ENCODE measurements at regions not wholly inside any gene's neighbourhood (a gene's known extent, or its start where the extent isn't known, plus 50 kb on each side); places are given as distances from the start of the nearest gene placed in this dataset.
"Not testable (repeated sequence)": the region's sequence is repeated elsewhere in the genome, so short reads cannot be mapped to it uniquely, and the experiment has no call there.

- Histone ChIP-seq H3K4me3 (ENCODE audit: low read depth in 1 of 3, low read length in 3 of 3) (no peak overlapping the region), H3K9ac (ENCODE audit: low read depth in 1 of 2, low read length in 2 of 2) (no peak overlapping the region), H3K27ac (ENCODE audit: low read depth in 1 of 2, low read length in 2 of 2) (no peak overlapping the region), H3K4me1 (ENCODE audit: control insufficient read depth in 4 of 4, insufficient read depth in 4 of 4, low read length in 3 of 4) (no peaks in the 10 kb centered on the region), H3K27me3 (ENCODE audit: control insufficient read depth in 4 of 4, insufficient read depth in 4 of 4, low read length in 3 of 4) (no peaks in the 10 kb centered on the region), H3K9me3 (ENCODE audit: control insufficient read depth in 4 of 4, low read length in 3 of 4) (peaks cover 0 to 4% (median 0%) of the 10 kb centered on the region in 4 donors), H3K36me3 (ENCODE audit: control insufficient read depth in 4 of 4, insufficient read depth in 3 of 4, low read depth in 1 of 4, low read length in 3 of 4) (no peaks in the 10 kb centered on the region)
- TF ChIP-seq, protein P1, sequence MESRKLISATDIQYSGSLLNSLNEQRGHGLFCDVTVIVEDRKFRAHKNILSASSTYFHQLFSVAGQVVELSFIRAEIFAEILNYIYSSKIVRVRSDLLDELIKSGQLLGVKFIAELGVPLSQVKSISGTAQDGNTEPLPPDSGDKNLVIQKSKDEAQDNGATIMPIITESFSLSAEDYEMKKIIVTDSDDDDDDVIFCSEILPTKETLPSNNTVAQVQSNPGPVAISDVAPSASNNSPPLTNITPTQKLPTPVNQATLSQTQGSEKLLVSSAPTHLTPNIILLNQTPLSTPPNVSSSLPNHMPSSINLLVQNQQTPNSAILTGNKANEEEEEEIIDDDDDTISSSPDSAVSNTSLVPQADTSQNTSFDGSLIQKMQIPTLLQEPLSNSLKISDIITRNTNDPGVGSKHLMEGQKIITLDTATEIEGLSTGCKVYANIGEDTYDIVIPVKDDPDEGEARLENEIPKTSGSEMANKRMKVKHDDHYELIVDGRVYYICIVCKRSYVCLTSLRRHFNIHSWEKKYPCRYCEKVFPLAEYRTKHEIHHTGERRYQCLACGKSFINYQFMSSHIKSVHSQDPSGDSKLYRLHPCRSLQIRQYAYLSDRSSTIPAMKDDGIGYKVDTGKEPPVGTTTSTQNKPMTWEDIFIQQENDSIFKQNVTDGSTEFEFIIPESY (IDR thresholded peaks at IDR 0.05) = no peak
- no peak for TF ChIP-seq FOXA2 (IDR thresholded peaks at IDR 0.05)
- TF ChIP-seq, protein P2, sequence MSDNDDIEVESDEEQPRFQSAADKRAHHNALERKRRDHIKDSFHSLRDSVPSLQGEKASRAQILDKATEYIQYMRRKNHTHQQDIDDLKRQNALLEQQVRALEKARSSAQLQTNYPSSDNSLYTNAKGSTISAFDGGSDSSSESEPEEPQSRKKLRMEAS (IDR thresholded peaks at IDR 0.05) = no peak
- TF ChIP-seq EGR1 (IDR thresholded peaks at IDR 0.05; ENCODE audit: low read depth in 2 of 2) = no peak
- TF ChIP-seq GABPA (IDR thresholded peaks at IDR 0.05 in 1 of 2, conservative IDR thresholded peaks at IDR 0.05 in 1 of 2) = no peak
- no peak for TF ChIP-seq HNF4A (conservative IDR thresholded peaks at IDR 0.05)
- no peak for TF ChIP-seq HNF4G (IDR thresholded peaks at IDR 0.05)
- WGBS = 72% methylated on average over 1 of the region's 1 CpG
- DNase-seq (ENCODE audit: low spot score) = no peak
These were observed 1394.2 kb upstream of the ATXN8OS start for GRCh38 chr13:68713394-68713793.

DNA sequence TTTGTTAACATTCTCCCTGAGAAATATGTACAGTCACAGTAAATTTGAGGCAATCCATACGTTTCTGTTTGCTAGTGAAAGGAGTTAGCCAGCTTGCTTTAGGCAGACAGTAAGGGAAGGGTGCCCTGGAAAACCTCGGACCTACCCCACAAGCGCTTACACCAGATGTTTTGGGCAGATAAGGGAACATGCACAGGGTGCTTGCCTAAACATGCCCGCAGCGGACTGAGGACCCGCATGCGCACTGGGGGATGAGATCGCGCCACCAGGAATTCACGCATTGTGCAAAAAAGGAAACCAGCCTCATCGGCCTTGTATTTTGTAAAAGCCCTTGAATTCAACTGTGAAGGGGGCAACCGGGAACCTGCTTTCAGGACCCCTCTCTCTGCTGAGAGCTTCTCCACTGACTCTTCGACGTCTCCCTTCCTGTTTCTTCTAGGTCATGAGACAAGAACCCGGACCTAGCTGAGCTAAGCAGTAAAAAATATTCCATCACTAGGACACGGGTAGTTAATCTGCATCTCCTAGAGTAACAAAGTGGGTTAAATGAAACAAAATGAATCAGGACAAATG lies 1399.2 kb upstream of the ATXN8OS start:
- DNase-seq (ENCODE audit: low spot score) = no peak
- no peak overlapping the region for H3K9ac ChIP-seq (ENCODE audit: low read depth in 1 of 2, low read length in 2 of 2)
- TF ChIP-seq FOXA1 (IDR thresholded peaks at IDR 0.05) = no peak
- TF ChIP-seq, protein P3, sequence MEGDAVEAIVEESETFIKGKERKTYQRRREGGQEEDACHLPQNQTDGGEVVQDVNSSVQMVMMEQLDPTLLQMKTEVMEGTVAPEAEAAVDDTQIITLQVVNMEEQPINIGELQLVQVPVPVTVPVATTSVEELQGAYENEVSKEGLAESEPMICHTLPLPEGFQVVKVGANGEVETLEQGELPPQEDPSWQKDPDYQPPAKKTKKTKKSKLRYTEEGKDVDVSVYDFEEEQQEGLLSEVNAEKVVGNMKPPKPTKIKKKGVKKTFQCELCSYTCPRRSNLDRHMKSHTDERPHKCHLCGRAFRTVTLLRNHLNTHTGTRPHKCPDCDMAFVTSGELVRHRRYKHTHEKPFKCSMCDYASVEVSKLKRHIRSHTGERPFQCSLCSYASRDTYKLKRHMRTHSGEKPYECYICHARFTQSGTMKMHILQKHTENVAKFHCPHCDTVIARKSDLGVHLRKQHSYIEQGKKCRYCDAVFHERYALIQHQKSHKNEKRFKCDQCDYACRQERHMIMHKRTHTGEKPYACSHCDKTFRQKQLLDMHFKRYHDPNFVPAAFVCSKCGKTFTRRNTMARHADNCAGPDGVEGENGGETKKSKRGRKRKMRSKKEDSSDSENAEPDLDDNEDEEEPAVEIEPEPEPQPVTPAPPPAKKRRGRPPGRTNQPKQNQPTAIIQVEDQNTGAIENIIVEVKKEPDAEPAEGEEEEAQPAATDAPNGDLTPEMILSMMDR (IDR thresholded peaks at IDR 0.05; ENCODE audit: low read depth, low read length, missing input control) = no peak
- TF ChIP-seq HNF4G (IDR thresholded peaks at IDR 0.05) = no peak
- no peak for TF ChIP-seq GABPA (IDR thresholded peaks at IDR 0.05 in 1 of 2, conservative IDR thresholded peaks at IDR 0.05 in 1 of 2)
- no peak for TF ChIP-seq ATF3 (IDR thresholded peaks at IDR 0.05)
- TF ChIP-seq RXRA (IDR thresholded peaks at IDR 0.05) = no peak
- no peak for TF ChIP-seq TAF1 (conservative IDR thresholded peaks at IDR 0.05)
- TF ChIP-seq, protein P1 (IDR thresholded peaks at IDR 0.05) = no peak
- no peak for TF ChIP-seq EGR1 (IDR thresholded peaks at IDR 0.05; ENCODE audit: low read depth in 2 of 2)
- no peak for TF ChIP-seq NR2F2 (IDR thresholded peaks at IDR 0.05)
- TF ChIP-seq HNF4A (conservative IDR thresholded peaks at IDR 0.05) = no peak
- no peak for TF ChIP-seq YY1 (IDR thresholded peaks at IDR 0.05)

GRCh38 chr13:68706044-68706443 lies 1401.6 kb upstream of the ATXN8OS start:
- H3K27ac ChIP-seq (ENCODE audit: low read depth in 1 of 2, low read length in 2 of 2); H3K27me3 ChIP-seq (ENCODE audit: control insufficient read depth in 4 of 4, insufficient read depth in 4 of 4, low read length in 3 of 4); H3K9ac ChIP-seq (ENCODE audit: low read depth in 1 of 2, low read length in 2 of 2); H3K9me3 ChIP-seq (ENCODE audit: control insufficient read depth in 4 of 4, low read length in 3 of 4); H3K36me3 ChIP-seq (ENCODE audit: control insufficient read depth in 4 of 4, insufficient read depth in 3 of 4, low read depth in 1 of 4, low read length in 3 of 4); H3K4me1 ChIP-seq (ENCODE audit: control insufficient read depth in 4 of 4, insufficient read depth in 4 of 4, low read length in 3 of 4); H3K4me3 ChIP-seq (ENCODE audit: low read depth in 1 of 3, low read length in 3 of 3); DNase-seq (ENCODE audit: low spot score): not testable (repeated sequence)

More for the DNA sequence above, 1399.2 kb upstream of the ATXN8OS start:
- WGBS = 86% methylated on average over 16 of the region's 16 CpGs
- Histone ChIP-seq H3K27me3 (ENCODE audit: control insufficient read depth in 4 of 4, insufficient read depth in 4 of 4, low read length in 3 of 4) (no peaks in the 10 kb centered on the region), H3K4me3 (ENCODE audit: low read depth in 1 of 3, low read length in 3 of 3) (no peak overlapping the region), H3K4me1 (ENCODE audit: control insufficient read depth in 4 of 4, insufficient read depth in 4 of 4, low read length in 3 of 4) (no peaks in the 10 kb centered on the region), H3K9me3 (ENCODE audit: control insufficient read depth in 4 of 4, low read length in 3 of 4) (peaks cover 0 to 4% (median 0%) of the 10 kb centered on the region in 4 donors), H3K36me3 (ENCODE audit: control insufficient read depth in 4 of 4, insufficient read depth in 3 of 4, low read depth in 1 of 4, low read length in 3 of 4) (no peaks in the 10 kb centered on the region), H3K27ac (ENCODE audit: low read depth in 1 of 2, low read length in 2 of 2) (no peak overlapping the region)
